ENCODE measurements at regions not wholly inside any gene's neighbourhood (a gene's known extent, or its start where the extent isn't known, plus 50 kb on each side); places are given as distances from the start of the nearest gene placed in this dataset.

GRCh38 chr4:153137159-153137558 lies 67.1 kb upstream of the TRIM2 start:
- TF ChIP-seq PHF8 (IDR thresholded peaks at IDR 0.05; ENCODE audit: borderline replicate concordance, low read depth), result no peak
- no peak for TF ChIP-seq RFX5 (IDR thresholded peaks at IDR 0.05)
- TF ChIP-seq POLR2A (IDR thresholded peaks at IDR 0.05; ENCODE audit: low read length), result no peak
- TF ChIP-seq POLR2AphosphoS2 (conservative IDR thresholded peaks at IDR 0.05; ENCODE audit: low read length), result no peak
- TF ChIP-seq CTCF (IDR thresholded peaks at IDR 0.05), result no peak
